ENCODE measurements at regions not wholly inside any gene's neighbourhood (a gene's known extent, or its start where the extent isn't known, plus 50 kb on each side); places are given as distances from the start of the nearest gene placed in this dataset.
"Not testable (repeated sequence)": the region's sequence is repeated elsewhere in the genome, so short reads cannot be mapped to it uniquely, and the experiment has no call there.

- DNase-seq (ENCODE audit: low spot score): no peak
Measured at GRCh38 chr18:39276764-39277163, 1711.2 kb upstream of the CELF4 start.

- no peak for DNase-seq (ENCODE audit: low spot score)
Measured at GRCh38 chr18:39274535-39274934, 1708.9 kb upstream of the CELF4 start.

- DNase-seq (ENCODE audit: low spot score): no peak
Measured at GRCh38 chr18:39272230-39272629, 1706.6 kb upstream of the CELF4 start.

- no peak for DNase-seq (ENCODE audit: low spot score)
Measured at GRCh38 chr18:39271654-39272053, 1706.1 kb upstream of the CELF4 start.

GRCh38 chr18:39260565-39260964 lies 1695.0 kb upstream of the CELF4 start:
- DNase-seq (ENCODE audit: low spot score): no peak

GRCh38 chr18:39259736-39260135 lies 1694.1 kb upstream of the CELF4 start:
- DNase-seq (ENCODE audit: low spot score): no peak

GRCh38 chr18:39244242-39244641 lies 1678.6 kb upstream of the CELF4 start:
- no peak for DNase-seq (ENCODE audit: low spot score)

GRCh38 chr18:39241534-39241933 lies 1675.9 kb upstream of the CELF4 start:
- no peak for DNase-seq (ENCODE audit: low spot score)

GRCh38 chr18:39238981-39239660 lies 1673.5 kb upstream of the CELF4 start:
- no peak for DNase-seq (ENCODE audit: low spot score)

GRCh38 chr18:39235118-39235719 lies 1669.6 kb upstream of the CELF4 start:
- DNase-seq (ENCODE audit: low spot score): no peak

GRCh38 chr18:39232937-39233336 lies 1667.3 kb upstream of the CELF4 start:
- no peak for DNase-seq (ENCODE audit: low spot score)

GRCh38 chr18:39232490-39232889 lies 1666.9 kb upstream of the CELF4 start:
- no peak for DNase-seq (ENCODE audit: low spot score)

- DNase-seq (ENCODE audit: low spot score): no peak
Measured at GRCh38 chr18:39230086-39230803, 1664.6 kb upstream of the CELF4 start.

GRCh38 chr18:39227769-39228168 lies 1662.2 kb upstream of the CELF4 start:
- DNase-seq (ENCODE audit: low spot score): not testable (repeated sequence)

- no peak for DNase-seq (ENCODE audit: low spot score)
Measured at GRCh38 chr18:39225373-39225772, 1659.8 kb upstream of the CELF4 start.

GRCh38 chr18:39223283-39223682 lies 1657.7 kb upstream of the CELF4 start:
- DNase-seq (ENCODE audit: low spot score): no peak

GRCh38 chr18:39215920-39216319 lies 1650.3 kb upstream of the CELF4 start:
- DNase-seq (ENCODE audit: low spot score): no peak

GRCh38 chr18:39211461-39211860 lies 1645.9 kb upstream of the CELF4 start:
- DNase-seq (ENCODE audit: low spot score): no peak

- no peak for DNase-seq (ENCODE audit: low spot score)
Measured at GRCh38 chr18:39209173-39209572, 1643.6 kb upstream of the CELF4 start.

GRCh38 chr18:39208729-39209128 lies 1643.1 kb upstream of the CELF4 start:
- no peak for DNase-seq (ENCODE audit: low spot score)

- no peak for DNase-seq (ENCODE audit: low spot score)
Measured at GRCh38 chr18:39208190-39208589, 1642.6 kb upstream of the CELF4 start.

- not testable (repeated sequence) for DNase-seq (ENCODE audit: low spot score)
Measured at GRCh38 chr18:39206398-39207103, 1641.0 kb upstream of the CELF4 start.
